ENCODE measurements at regions not wholly inside any gene's neighbourhood (a gene's known extent, or its start where the extent isn't known, plus 50 kb on each side); places are given as distances from the start of the nearest gene placed in this dataset.

GRCh38 chr1:71232786-71233185 lies 152.0 kb upstream of the ZRANB2 start:
- Histone ChIP-seq H3K27ac (no peak overlapping the region), H3K36me3 (no peaks in the 10 kb centered on the region), H3K4me3 (no peak overlapping the region), H3K27me3 (no peaks in the 10 kb centered on the region), H3K9me3 (no peaks in the 10 kb centered on the region), H3K4me1 (no peaks in the 10 kb centered on the region)
- 84 to 91% methylated on average over 5 of the region's 5 CpGs for WGBS, 2 donors
- TF ChIP-seq EP300 (IDR thresholded peaks at IDR 0.05) (no peak), CTCF (IDR thresholded peaks at IDR 0.05) (no peak), POLR2A (IDR thresholded peaks at IDR 0.05) (no peak)
- DNase-seq (ENCODE audit: low spot score in 2 of 2) = no peak

DNA sequence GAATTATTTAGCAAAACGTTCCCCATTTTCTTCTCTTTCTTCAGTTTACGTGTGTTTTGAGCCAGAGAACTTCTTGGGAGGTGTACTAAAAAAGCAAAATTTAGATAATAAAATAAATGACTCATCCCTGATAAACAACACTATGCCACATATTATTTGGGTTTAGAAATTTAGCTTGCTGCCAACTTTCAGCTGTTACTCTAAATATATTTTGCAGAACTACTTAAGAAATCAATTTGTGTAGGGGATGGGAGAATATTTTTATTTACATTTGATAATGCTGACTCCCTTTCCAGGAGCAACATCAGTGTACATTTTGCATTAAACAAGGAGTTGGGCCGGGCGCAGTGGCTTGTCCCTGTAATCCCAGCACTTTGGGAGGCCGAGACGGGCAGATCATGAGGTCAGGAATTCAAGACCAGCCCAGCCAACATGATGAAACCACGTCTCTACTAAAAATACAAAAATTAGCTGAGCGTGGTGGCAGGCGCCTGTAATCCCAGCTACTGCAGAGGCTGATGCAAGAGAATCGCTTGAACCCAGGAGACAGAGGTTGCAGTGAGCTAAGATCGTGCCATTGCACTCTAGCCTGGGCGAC lies 151.4 kb upstream of the ZRANB2 start:
- H3K27ac ChIP-seq = no peak overlapping the region
- 75 to 78% methylated on average over 12 of the region's 12 CpGs for WGBS, 2 donors
- no peaks in the 10 kb centered on the region for H3K9me3 ChIP-seq
- DNase-seq (ENCODE audit: low spot score in 2 of 2) = no peak
- no peaks in the 10 kb centered on the region for H3K27me3 ChIP-seq
- no peaks in the 10 kb centered on the region for H3K4me1 ChIP-seq
- TF ChIP-seq EP300 (IDR thresholded peaks at IDR 0.05) = no peak
- TF ChIP-seq CTCF (IDR thresholded peaks at IDR 0.05) = no peak
- no peak for TF ChIP-seq POLR2A (IDR thresholded peaks at IDR 0.05)
- no peak overlapping the region for H3K4me3 ChIP-seq
- H3K36me3 ChIP-seq = no peaks in the 10 kb centered on the region

- TF ChIP-seq EP300 (IDR thresholded peaks at IDR 0.05) (no peak), POLR2A (IDR thresholded peaks at IDR 0.05) (no peak), CTCF (IDR thresholded peaks at IDR 0.05) (no peak)
- no peak overlapping the region for H3K4me3 ChIP-seq
- H3K4me1 ChIP-seq = no peaks in the 10 kb centered on the region
- no peaks in the 10 kb centered on the region for H3K9me3 ChIP-seq
- 75 to 78% methylated on average over 1 of the region's 1 CpG for WGBS, 2 donors
- no peak for DNase-seq (ENCODE audit: low spot score in 2 of 2)
- H3K27ac ChIP-seq = no peak overlapping the region
- H3K36me3 ChIP-seq = no peaks in the 10 kb centered on the region
- no peaks in the 10 kb centered on the region for H3K27me3 ChIP-seq
Measured at GRCh38 chr1:71231751-71232150, 150.9 kb upstream of the ZRANB2 start.

DNA sequence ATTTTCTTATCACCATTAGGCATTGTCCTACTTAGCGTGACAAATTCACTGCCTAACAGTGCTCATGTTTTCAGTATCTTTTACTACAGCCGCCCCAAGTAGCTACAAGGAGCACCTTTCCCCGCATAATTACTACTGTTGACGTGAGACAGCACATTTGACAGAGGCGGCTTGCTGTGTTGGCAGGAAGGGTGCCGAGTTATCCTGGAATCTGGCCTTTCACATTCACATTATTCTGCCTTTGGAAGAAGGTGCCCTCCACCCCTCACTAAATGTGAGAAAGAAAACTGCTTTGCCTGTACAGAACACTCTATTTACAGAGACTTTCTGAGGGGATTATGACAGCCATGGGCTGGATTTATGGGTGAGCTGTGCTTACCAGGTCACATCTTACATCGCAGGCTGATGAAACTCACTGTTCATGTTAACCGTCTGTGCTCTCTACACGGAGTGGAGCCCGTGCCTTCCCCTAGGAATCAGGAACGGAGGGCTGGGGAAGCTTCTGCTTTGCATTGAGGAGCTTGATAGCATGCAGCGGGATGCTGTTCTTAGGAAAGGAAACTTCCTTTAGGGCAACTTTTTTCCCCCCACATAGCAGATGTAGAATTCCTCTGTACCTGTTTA lies 148.0 kb upstream of the ZRANB2 start:
- Histone ChIP-seq H3K4me3 (no peak overlapping the region), H3K36me3 (no peaks in the 10 kb centered on the region), H3K27me3 (no peaks in the 10 kb centered on the region), H3K4me1 (no peaks in the 10 kb centered on the region), H3K27ac (no peak overlapping the region), H3K9me3 (no peaks in the 10 kb centered on the region)
- no peak for DNase-seq (ENCODE audit: low spot score in 2 of 2)
- WGBS, 2 donors = 51 to 61% methylated on average over 12 of the region's 12 CpGs
- TF ChIP-seq EP300 (IDR thresholded peaks at IDR 0.05) (no peak), CTCF (IDR thresholded peaks at IDR 0.05) (no peak), POLR2A (IDR thresholded peaks at IDR 0.05) (no peak)

DNA sequence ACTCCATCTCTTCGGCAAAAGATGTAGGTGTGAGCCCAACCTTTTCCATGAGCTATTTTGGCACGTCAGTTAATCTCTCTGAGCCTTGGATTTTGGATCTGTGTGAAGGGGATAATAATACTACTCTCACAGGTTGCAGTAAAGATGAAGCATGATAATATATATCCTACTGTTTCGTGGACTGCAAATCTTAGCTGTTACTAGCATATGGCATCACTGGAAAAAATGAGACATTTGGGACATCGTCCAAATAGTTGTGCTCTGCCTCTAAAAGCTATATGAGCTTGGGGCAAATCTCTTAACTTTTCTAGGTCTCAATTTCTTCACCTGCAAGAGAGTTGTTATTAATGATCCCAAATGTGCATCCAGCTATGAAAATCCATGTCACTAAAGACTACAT lies 147.4 kb upstream of the ZRANB2 start:
- no peaks in the 10 kb centered on the region for H3K36me3 ChIP-seq
- no peaks in the 10 kb centered on the region for H3K4me1 ChIP-seq
- H3K4me3 ChIP-seq = no peak overlapping the region
- DNase-seq (ENCODE audit: low spot score in 2 of 2) = no peak
- 87 to 91% methylated on average over 4 of the region's 4 CpGs for WGBS, 2 donors
- TF ChIP-seq POLR2A (IDR thresholded peaks at IDR 0.05) (no peak), CTCF (IDR thresholded peaks at IDR 0.05) (no peak), EP300 (IDR thresholded peaks at IDR 0.05) (no peak)
- H3K9me3 ChIP-seq = no peaks in the 10 kb centered on the region
- no peaks in the 10 kb centered on the region for H3K27me3 ChIP-seq
- H3K27ac ChIP-seq = no peak overlapping the region
